ENCODE measurements at regions not wholly inside any gene's neighbourhood (a gene's known extent, or its start where the extent isn't known, plus 50 kb on each side); places are given as distances from the start of the nearest gene placed in this dataset.

GRCh38 chr6:148103436-148103835, 239.2 kb upstream of the SASH1 start:
- DNase-seq (ENCODE audit: low read depth), result no peak
- TF ChIP-seq, protein P1, sequence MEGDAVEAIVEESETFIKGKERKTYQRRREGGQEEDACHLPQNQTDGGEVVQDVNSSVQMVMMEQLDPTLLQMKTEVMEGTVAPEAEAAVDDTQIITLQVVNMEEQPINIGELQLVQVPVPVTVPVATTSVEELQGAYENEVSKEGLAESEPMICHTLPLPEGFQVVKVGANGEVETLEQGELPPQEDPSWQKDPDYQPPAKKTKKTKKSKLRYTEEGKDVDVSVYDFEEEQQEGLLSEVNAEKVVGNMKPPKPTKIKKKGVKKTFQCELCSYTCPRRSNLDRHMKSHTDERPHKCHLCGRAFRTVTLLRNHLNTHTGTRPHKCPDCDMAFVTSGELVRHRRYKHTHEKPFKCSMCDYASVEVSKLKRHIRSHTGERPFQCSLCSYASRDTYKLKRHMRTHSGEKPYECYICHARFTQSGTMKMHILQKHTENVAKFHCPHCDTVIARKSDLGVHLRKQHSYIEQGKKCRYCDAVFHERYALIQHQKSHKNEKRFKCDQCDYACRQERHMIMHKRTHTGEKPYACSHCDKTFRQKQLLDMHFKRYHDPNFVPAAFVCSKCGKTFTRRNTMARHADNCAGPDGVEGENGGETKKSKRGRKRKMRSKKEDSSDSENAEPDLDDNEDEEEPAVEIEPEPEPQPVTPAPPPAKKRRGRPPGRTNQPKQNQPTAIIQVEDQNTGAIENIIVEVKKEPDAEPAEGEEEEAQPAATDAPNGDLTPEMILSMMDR (IDR thresholded peaks at IDR 0.05; ENCODE audit: insufficient read depth, low read depth, low read length, missing control alignments), result no peak
- H3K4me3 ChIP-seq (ENCODE audit: low read length), result no peak overlapping the region

DNA sequence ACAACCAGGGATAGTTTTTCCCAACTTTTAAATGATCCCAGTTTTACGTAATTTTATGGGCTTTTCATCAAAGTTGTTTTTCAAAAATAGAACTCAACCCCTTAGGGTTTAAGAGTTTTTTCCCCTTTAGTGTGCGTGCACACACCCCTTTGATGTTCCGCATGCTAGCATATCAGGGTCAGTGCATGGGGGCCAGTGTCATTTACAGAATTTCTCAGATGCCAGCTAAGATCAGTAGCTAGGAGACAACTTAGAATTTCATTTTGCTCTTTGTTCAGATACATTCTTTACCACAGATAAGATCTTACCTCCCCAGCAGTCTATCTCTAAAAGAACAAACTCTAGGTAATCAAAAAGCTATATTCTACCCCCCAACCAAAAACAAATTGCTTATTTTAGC, 238.5 kb upstream of the SASH1 start:
- H3K4me3 ChIP-seq (ENCODE audit: low read length), result no peak overlapping the region
- TF ChIP-seq, protein P1 (IDR thresholded peaks at IDR 0.05; ENCODE audit: insufficient read depth, low read depth, low read length, missing control alignments), result no peak
- DNase-seq (ENCODE audit: low read depth), result no peak

GRCh38 chr6:148105695-148106094, 236.9 kb upstream of the SASH1 start:
- H3K4me3 ChIP-seq (ENCODE audit: low read length), result no peak overlapping the region

GRCh38 chr6:148107911-148108310, 234.7 kb upstream of the SASH1 start:
- no peak for DNase-seq (ENCODE audit: low read depth)
- no peak overlapping the region for H3K4me3 ChIP-seq (ENCODE audit: low read length)
- TF ChIP-seq, protein P1 (IDR thresholded peaks at IDR 0.05; ENCODE audit: insufficient read depth, low read depth, low read length, missing control alignments), result no peak

More at GRCh38 chr6:148105695-148106094, 236.9 kb upstream of the SASH1 start:
- no peak for DNase-seq (ENCODE audit: low read depth)
- TF ChIP-seq, protein P1 (IDR thresholded peaks at IDR 0.05; ENCODE audit: insufficient read depth, low read depth, low read length, missing control alignments), result no peak

- peak; percentile 34 for DNase-seq (ENCODE audit: low read depth)
- no peak overlapping the region for H3K4me3 ChIP-seq (ENCODE audit: low read length)
- TF ChIP-seq, protein P1 (IDR thresholded peaks at IDR 0.05; ENCODE audit: insufficient read depth, low read depth, low read length, missing control alignments), result no peak
Observed at GRCh38 chr6:148109732-148110131, 232.9 kb upstream of the SASH1 start.

DNA sequence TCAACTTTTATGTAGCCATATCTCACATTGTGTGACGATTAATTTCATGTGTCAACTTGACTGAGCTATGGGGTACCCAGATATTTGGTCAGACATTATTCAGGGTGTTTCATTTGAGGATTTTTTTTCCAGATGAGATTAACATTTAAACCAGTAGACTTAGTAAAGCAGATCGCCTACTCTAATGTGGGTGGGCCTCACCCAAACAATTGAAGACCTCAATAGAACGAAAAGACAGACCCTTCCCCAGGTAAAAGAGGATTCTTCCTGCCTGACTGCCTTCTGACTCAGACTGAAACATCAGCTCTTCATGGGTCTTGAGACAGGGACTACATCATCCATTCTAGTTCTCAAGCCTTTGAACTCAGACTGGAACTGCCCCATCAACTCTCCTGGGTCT, 231.7 kb upstream of the SASH1 start:
- DNase-seq (ENCODE audit: low read depth), result no peak
- no peak overlapping the region for H3K4me3 ChIP-seq (ENCODE audit: low read length)
- TF ChIP-seq, protein P1 (IDR thresholded peaks at IDR 0.05; ENCODE audit: insufficient read depth, low read depth, low read length, missing control alignments), result no peak

DNA sequence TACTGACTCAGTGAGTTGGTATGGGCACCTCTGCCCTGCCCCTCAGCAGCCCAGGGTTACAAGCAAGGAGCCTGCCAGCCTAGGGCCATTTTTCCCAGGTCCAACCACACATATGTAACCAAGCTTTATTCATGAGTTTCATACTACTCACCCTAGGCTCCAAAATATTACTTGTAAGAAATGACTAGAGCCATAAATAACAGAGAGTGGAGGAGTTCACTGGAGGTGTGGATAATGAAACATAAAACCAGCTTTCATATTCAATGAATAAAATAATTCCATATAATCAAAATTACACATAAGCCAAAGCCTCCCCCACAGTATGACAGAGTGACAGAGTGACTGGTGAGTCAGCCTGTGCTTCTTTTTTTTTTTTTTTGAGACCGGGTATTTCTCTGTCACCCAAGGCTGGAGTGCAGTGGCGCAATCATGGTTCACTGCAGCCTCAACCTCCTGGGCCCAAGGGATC, 229.8 kb upstream of the SASH1 start:
- DNase-seq (ENCODE audit: low read depth), result peak; percentile 45
- no peak overlapping the region for H3K4me3 ChIP-seq (ENCODE audit: low read length)
- TF ChIP-seq, protein P1 (IDR thresholded peaks at IDR 0.05; ENCODE audit: insufficient read depth, low read depth, low read length, missing control alignments), result no peak
